HG03175 (cell line): ENCODE measurements at regions not wholly inside any gene's neighbourhood (a gene's known extent, or its start where the extent isn't known, plus 50 kb on each side); places are given as distances from the start of the nearest gene placed in this dataset.
"Not testable (repeated sequence)": the region's sequence is repeated elsewhere in the genome, so short reads cannot be mapped to it uniquely, and the experiment has no call there.

Experiments used
- ATAC-seq: cut with Tn5 transposase; IDR thresholded peaks from one replicate; pipeline ENCODE4 v1.9.1; 2021; ENCODE audit warnings: mild to moderate bottlenecking, moderate library complexity; ENCODE audit not compliant: unreplicated experiment

GRCh38 chr21:17071093-17071492 is 441.8 kb upstream of the CXADR start:
- ATAC-seq = no peak

GRCh38 chr21:17081193-17081592 is 431.6 kb upstream of the CXADR start:
- no peak for ATAC-seq

GRCh38 chr21:17082843-17083483 is 429.9 kb upstream of the CXADR start:
- no peak for ATAC-seq

GRCh38 chr21:17085707-17086106 is 427.1 kb upstream of the CXADR start:
- ATAC-seq = no peak

GRCh38 chr21:17088500-17088899 is 424.3 kb upstream of the CXADR start:
- ATAC-seq = no peak

GRCh38 chr21:17089091-17089491 is 423.8 kb upstream of the CXADR start:
- ATAC-seq = no peak

GRCh38 chr21:17101696-17102095 is 411.1 kb upstream of the CXADR start:
- no peak for ATAC-seq

GRCh38 chr21:17105932-17106331 is 406.9 kb upstream of the CXADR start:
- ATAC-seq = no peak

- no peak for ATAC-seq
Measured at GRCh38 chr21:17114045-17114444, 398.8 kb upstream of the CXADR start.

- no peak for ATAC-seq
Measured at GRCh38 chr21:17118638-17119384, 394.0 kb upstream of the CXADR start.

- ATAC-seq = no peak
Measured at GRCh38 chr21:17119466-17120297, 393.2 kb upstream of the CXADR start.

GRCh38 chr21:17127395-17127794 is 385.4 kb upstream of the CXADR start:
- ATAC-seq = not testable (repeated sequence)

- ATAC-seq = no peak
Measured at GRCh38 chr21:17128132-17128531, 384.7 kb upstream of the CXADR start.

- not testable (repeated sequence) for ATAC-seq
Measured at GRCh38 chr21:17139159-17139558, 373.7 kb upstream of the CXADR start.

- ATAC-seq = no peak
Measured at GRCh38 chr21:17139696-17140095, 373.1 kb upstream of the CXADR start.

GRCh38 chr21:17146426-17146825 is 366.4 kb upstream of the CXADR start:
- ATAC-seq = no peak

- no peak for ATAC-seq
Measured at GRCh38 chr21:17159697-17160096, 353.1 kb upstream of the CXADR start.

- ATAC-seq = no peak
Measured at GRCh38 chr21:17185674-17186073, 327.2 kb upstream of the CXADR start.

- no peak for ATAC-seq
Measured at GRCh38 chr21:17189963-17190362, 322.9 kb upstream of the CXADR start.

GRCh38 chr21:17191346-17191993 is 321.4 kb upstream of the CXADR start:
- no peak for ATAC-seq

GRCh38 chr21:17195351-17195750 is 317.5 kb upstream of the CXADR start:
- ATAC-seq = no peak
